ENCODE measurements at regions not wholly inside any gene's neighbourhood (a gene's known extent, or its start where the extent isn't known, plus 50 kb on each side); places are given as distances from the start of the nearest gene placed in this dataset.
"Not testable (repeated sequence)": the region's sequence is repeated elsewhere in the genome, so short reads cannot be mapped to it uniquely, and the experiment has no call there.

DNA sequence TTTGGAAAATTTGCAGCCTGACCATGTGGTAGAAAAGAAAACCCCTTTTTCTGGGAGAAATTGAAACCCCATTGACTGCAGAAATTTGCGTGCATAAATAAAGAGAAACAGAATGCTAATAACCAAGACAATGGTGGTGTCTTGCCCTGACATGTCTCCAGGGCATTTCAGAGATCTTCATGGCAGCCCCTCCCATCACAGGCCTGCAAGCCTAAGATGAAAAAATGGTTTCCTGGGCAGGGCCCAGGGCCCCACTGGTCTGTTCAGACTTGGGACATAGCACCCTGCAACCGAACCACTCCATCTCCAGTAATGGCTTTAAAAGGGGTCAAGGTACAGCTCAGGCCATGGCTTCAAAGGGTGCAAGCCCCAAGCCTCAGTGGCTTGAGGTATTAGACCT, 71.6 kb upstream of the SGIP1 start:
- DNase-seq, result no peak

DNA sequence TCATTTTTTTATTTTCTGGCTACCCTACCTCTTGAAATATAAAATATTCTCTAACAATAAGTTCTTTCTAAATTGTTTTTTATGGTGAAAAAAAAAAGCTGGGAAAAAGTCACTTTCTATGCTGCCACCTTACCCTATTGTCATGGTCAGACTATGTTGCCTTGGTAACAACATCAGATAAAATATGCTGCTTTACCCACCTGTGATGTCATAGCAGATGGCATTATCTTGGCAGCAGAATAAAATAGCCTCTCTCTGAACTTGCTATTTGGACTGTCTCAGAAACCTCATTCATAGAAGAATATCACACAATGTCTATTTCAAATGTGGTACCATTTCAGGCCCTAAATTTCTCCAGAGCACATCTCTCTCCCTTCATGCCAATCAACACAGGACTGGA, 69.6 kb upstream of the SGIP1 start:
- no peak for DNase-seq

DNA sequence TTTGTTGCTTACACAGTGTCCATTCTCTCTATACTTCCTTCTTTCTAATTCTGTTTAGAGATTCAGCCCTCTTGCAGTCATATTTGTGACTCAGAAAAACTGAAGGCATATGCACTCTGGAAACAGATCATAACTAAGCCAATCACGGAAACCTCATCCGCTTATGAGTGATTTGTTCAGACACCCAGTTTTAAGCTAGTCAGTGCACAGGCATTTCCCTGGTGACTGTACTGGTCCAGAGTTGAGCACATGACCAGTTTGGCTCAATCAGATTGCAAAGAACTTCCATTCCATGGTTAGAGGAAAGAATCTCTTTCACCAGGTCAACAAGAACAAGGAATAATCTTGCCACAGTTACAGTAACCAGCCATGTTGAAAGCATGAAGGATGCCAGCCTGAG, 69.2 kb upstream of the SGIP1 start:
- DNase-seq, result no peak

DNA sequence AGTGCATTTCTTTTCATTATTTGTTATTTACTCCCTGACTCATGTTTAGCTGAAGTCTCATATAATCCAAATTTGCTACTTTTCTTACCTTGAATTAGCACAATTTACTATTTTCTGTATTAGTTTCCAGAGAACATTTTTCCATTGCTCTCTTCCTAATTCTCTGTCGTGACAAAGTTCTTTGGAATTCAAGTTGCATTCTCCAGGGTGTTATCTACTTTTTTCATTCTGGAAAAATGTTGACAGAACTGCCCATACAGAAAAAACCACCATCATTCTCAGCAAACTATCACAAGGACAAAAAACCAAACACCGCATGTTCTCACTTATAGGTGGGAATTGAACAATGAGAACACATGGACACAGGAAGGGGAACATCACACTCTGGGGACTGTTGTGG, 67.3 kb upstream of the SGIP1 start:
- not testable (repeated sequence) for DNase-seq

DNA sequence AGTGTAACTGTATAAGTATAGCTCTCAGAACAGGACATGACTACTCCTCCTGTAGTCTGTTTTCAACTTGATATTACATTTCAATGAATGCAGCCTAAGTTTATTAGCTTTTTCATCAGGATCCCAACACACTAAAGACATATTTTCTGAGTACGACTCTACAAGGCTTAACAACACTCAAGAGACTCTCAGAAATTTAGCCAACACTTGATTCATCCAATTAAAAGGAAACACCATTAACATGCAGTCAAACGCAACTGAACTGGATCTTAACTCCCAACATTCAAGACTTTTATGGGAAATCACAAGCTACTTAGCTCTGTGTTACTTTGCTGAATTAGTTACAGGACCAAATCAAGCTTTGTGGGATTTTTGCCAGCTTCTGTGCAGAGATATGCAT, 65.2 kb upstream of the SGIP1 start:
- DNase-seq, result no peak

DNA sequence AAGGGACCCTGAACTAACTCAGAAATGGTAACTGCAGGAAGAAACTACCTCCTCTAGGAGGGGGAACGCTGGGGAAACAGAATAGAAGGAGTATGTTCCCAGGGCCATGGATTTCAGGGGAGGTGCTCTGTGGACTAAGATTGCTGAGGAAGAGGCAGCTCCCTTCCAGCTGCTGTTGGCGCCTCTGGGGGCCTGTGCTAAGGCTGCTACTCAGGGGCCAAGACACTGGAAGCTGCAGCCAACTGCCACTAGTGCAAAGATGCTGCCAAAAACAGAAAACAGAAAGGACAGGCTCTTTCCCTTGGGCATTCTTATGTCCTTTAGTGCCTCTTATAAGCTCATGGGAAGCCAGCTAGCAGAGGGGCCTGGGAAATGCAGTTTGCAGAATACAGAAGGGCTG, 58.0 kb upstream of the SGIP1 start:
- no peak for DNase-seq

DNA sequence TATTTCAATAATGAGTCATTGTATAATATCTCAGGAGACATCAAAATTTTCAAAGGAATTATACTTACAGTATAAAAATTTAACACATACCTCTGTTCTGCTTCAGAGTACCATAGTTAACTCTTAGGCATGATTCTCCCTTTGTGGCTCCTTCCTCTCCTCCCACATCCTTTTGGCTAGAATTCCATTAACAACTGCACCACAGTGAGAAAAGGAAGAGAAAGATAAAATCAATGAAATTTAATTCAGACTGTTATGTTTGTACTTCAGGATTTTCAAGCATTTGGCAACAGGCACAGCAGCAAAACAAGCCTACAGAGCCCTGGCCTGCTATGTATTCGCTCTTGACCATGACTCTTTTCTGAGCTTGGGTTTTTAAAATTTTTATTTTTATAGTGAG, 57.2 kb upstream of the SGIP1 start:
- DNase-seq, result no peak

DNA sequence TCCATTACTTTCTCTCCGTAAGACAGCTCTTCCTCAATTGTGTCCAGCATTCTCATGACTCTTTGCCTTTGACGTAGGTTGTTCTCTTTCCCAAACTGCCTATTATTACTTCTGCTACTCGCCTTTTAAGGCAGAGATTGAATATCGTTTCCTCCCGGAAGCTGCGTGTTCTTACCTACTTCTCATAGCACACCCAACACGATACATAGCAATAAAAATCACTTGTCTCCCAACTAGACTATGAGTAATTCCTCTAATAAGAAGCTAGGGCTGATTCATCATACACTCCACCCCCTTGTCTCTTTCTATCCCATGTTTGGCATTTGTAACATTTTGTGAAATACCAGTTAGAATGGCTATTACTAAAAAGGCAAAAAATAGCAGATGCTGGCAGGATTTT, 55.8 kb upstream of the SGIP1 start:
- DNase-seq, result no peak

DNA sequence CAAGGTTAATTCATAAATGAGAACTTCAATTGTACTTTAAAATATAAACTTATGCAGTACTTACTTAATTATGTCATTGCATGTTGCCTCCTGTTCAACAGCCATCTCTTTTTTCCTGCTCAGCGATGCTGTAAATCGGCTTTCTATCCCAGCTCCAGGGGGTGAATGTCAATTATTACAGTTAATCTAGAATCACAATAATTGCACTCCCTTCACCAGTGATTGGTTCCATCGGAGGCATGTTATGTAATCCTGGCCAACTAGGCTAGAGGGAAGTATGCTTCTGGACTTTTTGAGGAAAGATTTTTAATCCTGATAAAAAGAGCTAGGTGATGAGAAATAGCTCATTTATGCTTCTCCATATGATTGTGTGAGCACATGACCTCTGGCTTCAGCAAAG, 53.8 kb upstream of the SGIP1 start:
- DNase-seq, result no peak

DNA sequence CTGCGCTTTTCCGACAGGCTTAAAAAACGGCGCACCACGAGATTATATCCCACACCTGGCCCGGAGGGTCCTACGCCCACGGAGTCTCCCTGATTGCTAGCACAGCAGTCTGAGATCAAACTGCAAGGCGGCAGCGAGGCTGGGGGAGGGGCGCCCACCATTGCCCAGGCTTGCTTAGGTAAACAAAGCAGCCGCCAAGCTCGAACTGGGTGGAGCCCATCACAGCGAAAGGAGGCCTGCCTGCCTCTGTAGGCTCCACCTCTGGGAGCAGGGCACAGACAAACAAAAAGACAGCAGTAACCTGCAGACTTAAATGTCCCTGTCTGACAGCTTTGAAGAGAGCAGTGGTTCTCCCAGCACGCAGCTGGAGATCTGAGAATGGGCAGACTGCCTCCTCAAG, 52.7 kb upstream of the SGIP1 start:
- DNase-seq, result not testable (repeated sequence)

Data from activated CD4-positive, alpha-beta T cell treated with anti-CD3 and anti-CD28 coated beads, Interleukin-2, amount 50 U/mL, for 48 hours (primary cell).